Loucy (cell line): ENCODE measurements at regions not wholly inside any gene's neighbourhood (a gene's known extent, or its start where the extent isn't known, plus 50 kb on each side); places are given as distances from the start of the nearest gene placed in this dataset.

Source experiments
- H2AFZ ChIP-seq: fragments of 200-600 bp; sonication (generic); 2 replicates; pipeline ENCODE4 v1.6.0; 2016; ENCODE audit warnings: antibody characterized with exemption, mild to moderate bottlenecking, low read length, moderate library complexity
- H3F3A ChIP-seq: fragments of 200-600 bp; 2 replicates; pipeline ENCODE4 v1.6.0; 2016; ENCODE audit warnings: antibody characterized with exemption, low read depth, mild to moderate bottlenecking
- H3K27me3 ChIP-seq: fragments of 200-600 bp; sonication (generic); 2 replicates; pipeline ENCODE4 v1.6.1; 2014; ENCODE audit warnings: low read length, mild to moderate bottlenecking; ENCODE audit not compliant: insufficient read depth, poor library complexity, severe bottlenecking
- H3K36me3 ChIP-seq: fragments of 200-600 bp; sonication (generic); 2 replicates; pipeline ENCODE4 v1.6.1; 2016; ENCODE audit warnings: low read length; ENCODE audit not compliant: insufficient read depth
- H3K4me1 ChIP-seq: fragments of 200-600 bp; sonication (generic); 2 replicates; pipeline ENCODE4 v1.5.1; 2014; ENCODE audit warnings: low read length, mild to moderate bottlenecking; ENCODE audit not compliant: insufficient read depth, poor library complexity, severe bottlenecking
- H3K4me2 ChIP-seq: fragments of 200-600 bp; sonication (generic); 2 replicates; pipeline ENCODE4 v1.6.0; 2014; ENCODE audit warnings: antibody characterized with exemption, low read length, low read depth, mild to moderate bottlenecking; ENCODE audit not compliant: poor library complexity, severe bottlenecking
- H3K4me3 ChIP-seq: fragments of 200-600 bp; sonication (generic); 2 replicates; pipeline ENCODE4 v1.5.1; 2014; ENCODE audit warnings: low read length, mild to moderate bottlenecking, mixed read lengths; ENCODE audit not compliant: poor library complexity, severe bottlenecking
- H3K79me2 ChIP-seq: fragments of 200-600 bp; sonication (generic); 2 replicates; pipeline ENCODE4 v1.6.1; 2014; ENCODE audit warnings: low read length; ENCODE audit not compliant: insufficient read depth
- H3K9ac ChIP-seq: fragments of 200-600 bp; sonication (generic); 2 replicates; pipeline ENCODE4 v1.6.0; 2014; ENCODE audit warnings: mild to moderate bottlenecking, low read depth, low read length, moderate library complexity; ENCODE audit not compliant: poor library complexity, severe bottlenecking
- H3K9me2 ChIP-seq: fragments of 200-600 bp; sonication (generic); replicated peaks from 2 replicates; pipeline ENCODE4 v1.6.1; 2016; ENCODE audit warnings: low read depth, low read length, mixed read lengths
- H3K9me3 ChIP-seq: fragments of 200-600 bp; sonication (generic); 2 replicates; pipeline ENCODE4 v1.6.1; 2014; ENCODE audit warnings: mild to moderate bottlenecking, antibody characterized with exemption, low read length, low read depth; ENCODE audit not compliant: insufficient read depth
- H4K20me1 ChIP-seq: fragments of 200-600 bp; sonication (generic); 2 replicates; pipeline ENCODE4 v1.6.0; 2014; ENCODE audit warnings: antibody characterized with exemption, low read length, mild to moderate bottlenecking; ENCODE audit not compliant: insufficient read depth, poor library complexity, severe bottlenecking
- EZH2phosphoT487 ChIP-seq: fragments of 200-600 bp; IDR thresholded peaks from 2 replicates; pipeline ENCODE4 v1.6.1; 2018; ENCODE audit warnings: antibody characterized with exemption, mild to moderate bottlenecking, moderate library complexity, borderline replicate concordance
- TF ChIP-seq, protein P1 (sequence below): fragments of 200-600 bp; sonication (generic); conservative IDR thresholded peaks from 2 replicates; pipeline ENCODE4 v1.5.1; 2014; ENCODE audit warnings: mild to moderate bottlenecking, antibody characterized with exemption, low read length

GRCh38 chr4:127000846-127001245, 631.9 kb upstream of the INTU start:
- Histone ChIP-seq H3F3A (no peaks in the 10 kb centered on the region), H3K4me1 (no peaks in the 10 kb centered on the region), H3K4me3 (no peak overlapping the region), H3K9ac (no peak overlapping the region), H3K79me2 (no peaks in the 10 kb centered on the region), H3K36me3 (no peaks in the 10 kb centered on the region), H3K4me2 (no peak overlapping the region), H3K9me3 (no peaks in the 10 kb centered on the region), H4K20me1 (no peaks in the 10 kb centered on the region), H3K9me2 (no peaks in the 10 kb centered on the region), H2AFZ (no peak overlapping the region), H3K27me3 (no peaks in the 10 kb centered on the region)
- TF ChIP-seq, protein P1, sequence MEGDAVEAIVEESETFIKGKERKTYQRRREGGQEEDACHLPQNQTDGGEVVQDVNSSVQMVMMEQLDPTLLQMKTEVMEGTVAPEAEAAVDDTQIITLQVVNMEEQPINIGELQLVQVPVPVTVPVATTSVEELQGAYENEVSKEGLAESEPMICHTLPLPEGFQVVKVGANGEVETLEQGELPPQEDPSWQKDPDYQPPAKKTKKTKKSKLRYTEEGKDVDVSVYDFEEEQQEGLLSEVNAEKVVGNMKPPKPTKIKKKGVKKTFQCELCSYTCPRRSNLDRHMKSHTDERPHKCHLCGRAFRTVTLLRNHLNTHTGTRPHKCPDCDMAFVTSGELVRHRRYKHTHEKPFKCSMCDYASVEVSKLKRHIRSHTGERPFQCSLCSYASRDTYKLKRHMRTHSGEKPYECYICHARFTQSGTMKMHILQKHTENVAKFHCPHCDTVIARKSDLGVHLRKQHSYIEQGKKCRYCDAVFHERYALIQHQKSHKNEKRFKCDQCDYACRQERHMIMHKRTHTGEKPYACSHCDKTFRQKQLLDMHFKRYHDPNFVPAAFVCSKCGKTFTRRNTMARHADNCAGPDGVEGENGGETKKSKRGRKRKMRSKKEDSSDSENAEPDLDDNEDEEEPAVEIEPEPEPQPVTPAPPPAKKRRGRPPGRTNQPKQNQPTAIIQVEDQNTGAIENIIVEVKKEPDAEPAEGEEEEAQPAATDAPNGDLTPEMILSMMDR, result no peak

DNA sequence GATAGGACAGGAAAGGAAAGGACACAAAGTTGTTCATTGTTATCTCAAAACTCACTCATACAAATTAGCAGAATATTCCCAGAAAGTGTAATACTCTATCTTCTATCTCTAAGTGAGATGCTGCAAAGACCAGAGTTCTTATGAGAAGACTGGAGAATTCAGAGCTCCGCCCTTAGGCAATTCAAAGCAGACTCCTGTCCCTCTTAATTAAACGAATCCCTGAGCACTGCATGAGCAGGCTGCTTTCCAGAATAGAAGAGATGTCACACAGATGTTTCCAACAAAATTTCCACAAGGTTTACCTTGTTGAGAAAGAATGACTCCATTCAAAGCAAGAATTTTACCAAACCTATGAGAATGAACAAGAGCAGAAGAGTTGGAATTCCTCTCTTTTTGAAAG, 630.8 kb upstream of the INTU start:
- Histone ChIP-seq H3K27me3 (no peaks in the 10 kb centered on the region), H3K9ac (no peak overlapping the region), H3K4me2 (no peak overlapping the region), H3K79me2 (no peaks in the 10 kb centered on the region), H3K36me3 (no peaks in the 10 kb centered on the region), H2AFZ (no peak overlapping the region), H3K4me3 (no peak overlapping the region), H3F3A (no peaks in the 10 kb centered on the region), H3K9me2 (no peaks in the 10 kb centered on the region), H4K20me1 (no peaks in the 10 kb centered on the region), H3K4me1 (no peaks in the 10 kb centered on the region), H3K9me3 (no peaks in the 10 kb centered on the region)
- no peak for TF ChIP-seq EZH2phosphoT487
- TF ChIP-seq, protein P1, result no peak

DNA sequence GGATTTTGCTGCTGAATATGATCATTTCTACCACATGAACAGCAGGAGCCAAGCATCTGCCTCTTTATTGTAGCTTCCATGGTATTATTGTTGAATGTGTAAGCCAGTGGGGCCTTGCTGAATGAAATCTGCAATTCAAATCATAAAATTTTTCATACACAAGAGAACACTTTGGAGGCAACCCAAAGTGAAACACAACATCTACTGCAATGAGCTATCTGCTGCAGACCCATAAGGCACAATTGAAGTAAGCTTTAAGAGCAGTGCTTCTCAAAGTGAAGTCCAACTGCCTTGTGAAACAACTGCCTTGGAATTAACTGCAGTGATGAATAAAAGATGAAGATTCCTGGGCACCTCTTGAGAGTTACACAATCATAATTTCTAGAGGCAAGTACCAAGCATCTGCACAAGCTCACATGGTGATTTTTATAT, 626.3 kb upstream of the INTU start:
- H4K20me1 ChIP-seq, result no peaks in the 10 kb centered on the region
- H3K36me3 ChIP-seq, result no peaks in the 10 kb centered on the region
- H3K4me2 ChIP-seq, result no peak overlapping the region
- H2AFZ ChIP-seq, result no peak overlapping the region
- no peaks in the 10 kb centered on the region for H3K4me1 ChIP-seq
- H3F3A ChIP-seq, result no peaks in the 10 kb centered on the region
- TF ChIP-seq EZH2phosphoT487, result no peak
- TF ChIP-seq, protein P1, result no peak
- no peaks in the 10 kb centered on the region for H3K27me3 ChIP-seq
- no peaks in the 10 kb centered on the region for H3K9me3 ChIP-seq
- no peak overlapping the region for H3K4me3 ChIP-seq
- H3K9ac ChIP-seq, result no peak overlapping the region
- H3K79me2 ChIP-seq, result no peaks in the 10 kb centered on the region
- H3K9me2 ChIP-seq, result no peaks in the 10 kb centered on the region
